H1 (cell line): ENCODE measurements at regions not wholly inside any gene's neighbourhood (a gene's known extent, or its start where the extent isn't known, plus 50 kb on each side); places are given as distances from the start of the nearest gene placed in this dataset.

Source experiments
- BCL11A ChIP-seq, 2 experiments: IDR thresholded peaks; one replicate each; pipeline ENCODE4 v1.6.1; 2011; ENCODE audit warnings: low read depth in 2 of 2, low read length in 2 of 2, mild to moderate bottlenecking in 2 of 2
- CTCF ChIP-seq, 3 experiments: IDR thresholded peaks; 1 replicate in 2 of 3; 2 replicates in 1 of 3; pipeline versions ENCODE4 v1.5.1 to v1.6.1; 2011; ENCODE audit warnings: low read length in 3 of 3, mild to moderate bottlenecking in 3 of 3, inconsistent platforms in 2 of 3, low read depth in 1 of 3, moderate library complexity in 1 of 3; ENCODE audit not compliant: insufficient read depth in 1 of 3; ENCODE audit errors: control extremely low read depth in 1 of 3
- GTF2F1 ChIP-seq: IDR thresholded peaks from 2 replicates; pipeline ENCODE4 v1.6.1; 2012; ENCODE audit warnings: low read depth, low read length, improper control_type of control experiment, borderline replicate concordance
- NRF1 ChIP-seq: IDR thresholded peaks from 2 replicates; pipeline ENCODE4 v1.6.1; 2011; ENCODE audit warnings: mild to moderate bottlenecking, low read depth, low read length, improper control_type of control experiment
- RAD21 ChIP-seq, 2 experiments: IDR thresholded peaks in 1 of 2; conservative IDR thresholded peaks in 1 of 2; 2 replicates each; pipeline ENCODE4 v1.6.1; 2011; ENCODE audit warnings: low read depth in 2 of 2, low read length in 2 of 2, improper control_type of control experiment in 1 of 2, inconsistent platforms in 1 of 2, mild to moderate bottlenecking in 1 of 2, moderate library complexity in 1 of 2
- RNF2 ChIP-seq: fragments of 200-900, 300-1000 bp; sonication (generic); IDR thresholded peaks from 2 replicates; pipeline ENCODE4 v1.7.1; 2016; ENCODE audit warnings: borderline replicate concordance, low read depth, mild to moderate bottlenecking, antibody characterized with exemption, low read length; ENCODE audit not compliant: poor library complexity, severe bottlenecking; ENCODE audit errors: missing control alignments
- SAP30 ChIP-seq: fragments of 300-600 bp; sonication (generic); IDR thresholded peaks from 2 replicates; pipeline ENCODE4 v1.7.1; 2012; ENCODE audit warnings: low read length, moderate library complexity, mild to moderate bottlenecking, inconsistent platforms; ENCODE audit not compliant: insufficient read depth, insufficient replicate concordance
- SIN3A ChIP-seq, 2 experiments: IDR thresholded peaks in 1 of 2; conservative IDR thresholded peaks in 1 of 2; 2 replicates each; pipeline ENCODE4 v1.6.1; 2011 to 2012; ENCODE audit warnings: low read length in 2 of 2, improper control_type of control experiment in 1 of 2, low read depth in 1 of 2, mild to moderate bottlenecking in 1 of 2

GRCh38 chr14:66003082-66003730, 483.0 kb upstream of the CCDC196 start (continued):
- TF ChIP-seq SIN3A (conservative IDR thresholded peaks at IDR 0.05 in 1 of 2, IDR thresholded peaks at IDR 0.05 in 1 of 2; ENCODE audit: low read depth in 1 of 2, low read length in 2 of 2) (no peak), RNF2 (no peak), BCL11A (IDR thresholded peaks at IDR 0.05; ENCODE audit: low read depth in 2 of 2, low read length in 2 of 2) (no peak), SAP30 (no peak), CTCF (IDR thresholded peaks at IDR 0.05; ENCODE audit: control extremely low read depth in 1 of 3, insufficient read depth in 1 of 3, low read depth in 1 of 3, low read length in 3 of 3) (no peak), GTF2F1 (no peak), RAD21 (IDR thresholded peaks at IDR 0.05 in 1 of 2, conservative IDR thresholded peaks at IDR 0.05 in 1 of 2; ENCODE audit: low read depth in 2 of 2, low read length in 2 of 2) (no peak), NRF1 (no peak)
